NOMO-1 treated with DMSO at 0.1 percent for 48 hours (cell line): ENCODE measurements at regions not wholly inside any gene's neighbourhood (a gene's known extent, or its start where the extent isn't known, plus 50 kb on each side); places are given as distances from the start of the nearest gene placed in this dataset.
A peak's percentile ranks its signal among the peaks of the same experiment; 100 is the strongest.

Experiments used
- DNase-seq: peaks from one replicate; lab custom pipeline; 2025; ENCODE audit not compliant: unreplicated experiment; lab: John Stamatoyannopoulos, UW

DNA sequence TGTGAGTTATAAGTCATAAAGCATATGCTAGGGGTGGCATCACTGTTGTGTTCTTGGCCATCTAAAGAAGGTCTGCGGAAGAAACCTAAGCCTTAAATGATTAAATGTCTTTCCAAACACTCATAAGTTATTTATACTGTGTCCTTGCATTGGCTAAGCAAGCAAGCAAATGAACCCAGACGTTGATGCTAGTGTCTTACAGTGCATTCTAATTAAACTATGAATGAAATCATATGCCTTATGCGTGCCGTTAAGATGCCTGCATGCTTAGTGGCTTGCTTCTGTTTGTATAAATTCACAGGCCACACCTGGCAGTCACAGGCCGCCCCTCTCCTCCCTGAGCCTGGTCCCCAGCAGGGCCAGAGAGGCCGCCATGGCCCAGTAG, 49.9 kb downstream of the RIN2 start:
- no peak for DNase-seq

DNA sequence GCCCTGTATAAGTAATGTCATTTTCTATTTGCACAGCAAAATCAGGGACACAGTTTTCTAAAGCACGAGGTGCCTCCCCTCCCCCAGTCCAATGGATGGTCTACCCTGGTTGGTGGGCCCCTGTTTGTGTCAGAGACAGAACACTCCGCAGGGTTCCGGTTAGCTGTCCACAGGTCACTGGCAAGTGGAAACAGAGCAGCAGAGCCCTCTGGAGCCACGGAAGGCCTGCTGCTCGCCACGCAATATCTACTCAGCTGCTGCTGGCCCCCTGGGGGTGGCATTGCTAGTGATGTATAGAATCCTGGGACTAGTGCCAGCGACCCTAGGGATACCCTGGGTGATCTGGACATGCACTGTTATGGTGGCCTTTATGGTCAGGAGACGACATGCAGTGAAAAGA, 50.4 kb downstream of the RIN2 start:
- no peak for DNase-seq

- DNase-seq = no peak
These were observed 51.4 kb downstream of the RIN2 start for GRCh38 chr20:19809505-19809904.

- DNase-seq = no peak
These were observed 53.2 kb downstream of the RIN2 start for GRCh38 chr20:19811231-19811630.

DNA sequence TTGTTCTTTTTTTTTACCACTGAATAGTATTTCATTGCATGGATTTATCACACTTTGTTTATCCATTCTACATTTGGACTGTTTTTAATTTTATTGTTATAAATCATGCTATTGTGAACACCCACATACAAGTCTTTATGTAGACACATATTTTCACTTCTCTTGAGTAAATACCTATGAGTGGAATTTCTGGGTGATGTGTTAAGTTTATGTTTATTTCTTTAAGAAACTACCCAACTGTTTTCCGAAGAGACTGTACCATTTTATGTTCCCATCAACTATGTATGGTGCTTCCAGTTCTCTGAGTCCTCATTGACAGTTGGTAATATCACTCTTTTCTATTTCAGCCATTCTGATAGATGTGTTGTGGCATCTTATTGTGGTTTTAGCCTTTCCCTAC, 54.0 kb downstream of the RIN2 start:
- DNase-seq = no peak

- no peak for DNase-seq
These were observed 54.6 kb downstream of the RIN2 start for GRCh38 chr20:19812696-19813095.

- no peak for DNase-seq
These were observed 56.0 kb downstream of the RIN2 start for GRCh38 chr20:19813846-19814640.

DNA sequence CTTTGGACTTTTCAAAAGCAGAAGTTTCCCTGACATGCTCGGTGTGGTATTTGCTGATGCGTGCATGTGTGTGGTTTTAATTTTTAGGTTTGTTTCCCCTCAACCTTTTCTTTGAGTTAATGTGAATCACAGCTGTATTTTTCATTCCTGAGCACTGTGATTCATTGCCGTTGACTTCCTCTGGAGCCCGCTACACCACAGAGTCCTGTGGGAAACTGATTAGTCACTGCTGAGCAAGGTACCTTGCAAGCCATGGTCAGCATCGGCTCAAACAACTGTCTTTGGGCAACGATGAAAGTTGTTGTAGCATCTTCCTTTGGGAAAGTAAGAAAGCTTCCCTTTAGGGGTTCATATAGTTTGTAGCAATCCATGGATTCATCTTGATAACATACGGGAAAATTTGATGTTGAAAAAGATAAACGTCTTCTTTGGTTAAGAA, 57.5 kb downstream of the RIN2 start:
- peak; percentile 34 for DNase-seq

GRCh38 chr20:19816386-19816785, 58.3 kb downstream of the RIN2 start:
- no peak for DNase-seq

DNA sequence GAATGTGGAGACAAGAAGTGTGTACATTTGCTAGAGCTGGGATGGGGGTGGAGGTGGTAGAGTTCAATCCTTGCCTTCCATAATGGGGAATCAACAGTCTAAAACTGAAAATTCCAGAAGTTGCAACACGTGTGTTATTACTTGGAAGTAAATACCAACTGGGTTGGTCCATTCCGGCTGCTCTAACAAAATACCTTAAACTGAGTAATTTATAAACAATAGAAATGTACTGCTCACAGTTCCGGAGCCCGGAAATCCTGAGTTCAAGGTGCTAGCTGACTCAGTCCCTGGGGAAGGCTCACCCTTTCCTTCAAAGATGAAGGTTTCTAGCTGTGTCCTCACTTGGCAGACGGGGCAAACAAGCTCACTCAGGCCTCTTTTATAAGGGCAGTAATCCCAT, 59.0 kb downstream of the RIN2 start:
- DNase-seq = no peak

- no peak for DNase-seq
These were observed 61.1 kb downstream of the RIN2 start for GRCh38 chr20:19819149-19819548.

DNA sequence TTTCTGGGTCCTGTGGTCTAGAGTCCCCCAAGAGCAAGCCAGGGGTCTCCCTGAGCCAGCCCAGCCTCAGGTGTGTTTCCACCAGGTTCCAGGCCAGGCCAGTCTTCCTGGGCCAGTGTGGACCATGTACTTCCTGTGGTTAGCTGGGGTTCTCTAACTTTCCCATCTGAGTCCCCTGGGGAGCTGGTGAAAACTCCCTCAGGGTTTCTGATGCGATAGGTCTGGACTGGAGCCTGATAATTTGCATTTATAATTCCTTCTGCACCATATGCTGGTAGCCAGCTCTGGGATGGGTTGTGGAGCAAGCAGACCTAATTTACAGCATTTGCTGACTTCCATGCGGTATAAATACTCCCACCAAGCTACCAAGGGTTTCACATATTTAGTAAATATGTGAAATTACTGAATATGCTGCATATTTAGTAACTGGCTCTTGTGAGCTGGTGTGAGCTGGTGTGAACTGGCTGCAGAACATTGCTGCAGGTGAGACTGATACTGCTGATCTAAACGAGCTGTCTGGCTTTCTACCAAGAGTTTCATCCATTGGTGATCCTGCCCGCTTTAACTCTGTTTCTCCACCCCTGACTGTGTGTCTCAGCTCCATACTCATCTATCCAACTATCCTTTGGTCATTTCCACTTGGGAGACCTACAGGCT, 62.6 kb downstream of the RIN2 start:
- no peak for DNase-seq

DNA sequence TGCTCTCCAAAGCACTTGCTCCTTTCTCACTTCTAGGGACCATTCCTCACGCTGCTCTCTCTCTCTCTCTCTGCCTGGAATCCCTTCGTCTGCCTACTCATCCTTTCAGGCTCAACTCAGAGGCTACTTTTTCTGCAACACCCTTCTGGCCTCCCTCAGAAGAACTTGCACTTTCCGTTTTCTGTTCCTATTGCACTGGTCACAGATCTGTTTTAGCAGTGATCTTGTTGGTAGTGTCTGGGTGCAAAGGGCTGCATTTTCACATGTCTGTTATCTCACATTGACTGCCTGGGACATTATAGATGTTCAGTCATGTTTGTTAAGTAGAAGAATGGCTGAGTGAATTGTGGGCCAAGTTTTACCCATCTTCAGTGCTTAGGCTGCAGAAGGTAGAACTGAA, 63.5 kb downstream of the RIN2 start:
- no peak for DNase-seq

DNA sequence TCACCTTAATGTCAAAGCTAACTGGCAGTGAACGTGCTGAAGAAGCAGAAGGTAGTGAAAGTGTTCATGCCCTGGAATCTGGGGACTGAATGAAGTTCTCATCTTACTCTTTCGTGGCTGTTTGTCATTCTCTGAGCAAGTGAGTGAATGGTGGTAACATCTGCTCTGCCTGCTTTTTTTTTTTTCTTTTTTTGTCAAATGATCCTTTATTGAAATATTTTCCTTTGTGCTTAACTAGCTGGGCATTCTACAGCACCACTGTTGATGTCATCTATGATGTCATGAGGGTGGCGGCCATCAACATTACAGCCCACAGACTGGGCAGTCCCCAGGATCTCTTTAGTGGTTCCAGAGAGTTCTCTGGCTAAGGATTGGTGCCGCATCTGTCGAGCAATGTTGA, 65.2 kb downstream of the RIN2 start:
- DNase-seq = no peak

DNA sequence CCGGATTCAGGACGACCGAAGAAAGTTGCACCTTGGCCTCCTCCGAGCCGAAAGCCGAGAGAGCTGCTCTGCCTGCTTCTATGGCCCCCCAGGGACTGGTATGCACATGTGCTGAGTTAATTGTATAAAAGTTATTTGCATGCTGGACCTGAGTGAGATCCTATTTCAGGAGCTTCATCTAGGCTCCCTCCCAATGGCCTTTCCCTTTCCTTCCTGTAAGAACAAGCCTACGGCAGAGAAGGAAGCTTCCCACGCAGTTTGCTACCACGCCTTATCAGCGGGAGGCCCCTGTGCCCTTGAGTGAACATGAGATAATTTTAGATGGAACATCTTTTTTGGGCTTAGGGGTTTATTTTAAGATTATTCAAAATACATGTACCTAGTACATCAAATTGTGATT, 65.9 kb downstream of the RIN2 start:
- no peak for DNase-seq

- no peak for DNase-seq
These were observed 66.8 kb downstream of the RIN2 start for GRCh38 chr20:19824861-19825260.

- DNase-seq = no peak
These were observed 68.3 kb downstream of the RIN2 start for GRCh38 chr20:19826179-19826914.

DNA sequence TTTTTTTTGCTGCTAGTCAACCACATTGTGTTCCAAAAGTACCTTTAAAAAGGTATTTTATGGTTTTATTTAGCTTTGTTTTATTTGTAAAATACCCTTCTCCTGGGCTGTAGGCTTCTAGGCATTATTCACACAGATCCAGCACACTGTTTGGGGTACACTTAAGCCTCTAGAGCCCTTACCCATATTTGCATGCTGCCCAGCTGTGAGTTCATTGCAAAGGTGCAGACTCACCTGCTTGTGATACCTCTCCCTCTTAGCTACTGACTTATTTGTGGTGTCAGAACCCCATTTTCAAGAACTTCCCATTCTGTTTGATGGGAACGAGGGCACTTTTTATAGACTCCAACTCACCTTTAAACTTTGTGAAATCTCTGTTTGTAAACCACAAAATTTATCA, 69.8 kb downstream of the RIN2 start:
- DNase-seq = no peak

DNA sequence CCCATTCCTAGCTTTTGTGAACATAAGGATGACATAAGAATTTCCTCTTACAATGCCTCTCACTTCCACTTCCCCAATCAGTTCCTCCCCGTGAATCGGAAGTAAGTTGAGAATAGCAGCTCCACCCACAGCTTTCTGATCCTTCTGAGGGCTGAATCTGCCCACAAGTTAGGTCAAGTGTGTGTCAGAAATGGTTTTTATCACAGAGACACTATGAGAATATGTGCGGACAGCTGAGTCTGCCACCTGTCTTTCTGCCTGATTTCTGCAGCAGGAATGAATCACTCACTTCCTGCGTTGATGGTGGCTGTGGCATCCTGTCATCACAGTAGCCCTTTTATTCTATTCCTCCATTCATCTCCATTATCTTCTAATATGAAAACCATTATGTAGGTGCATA, 70.2 kb downstream of the RIN2 start:
- peak; percentile 91 for DNase-seq

DNA sequence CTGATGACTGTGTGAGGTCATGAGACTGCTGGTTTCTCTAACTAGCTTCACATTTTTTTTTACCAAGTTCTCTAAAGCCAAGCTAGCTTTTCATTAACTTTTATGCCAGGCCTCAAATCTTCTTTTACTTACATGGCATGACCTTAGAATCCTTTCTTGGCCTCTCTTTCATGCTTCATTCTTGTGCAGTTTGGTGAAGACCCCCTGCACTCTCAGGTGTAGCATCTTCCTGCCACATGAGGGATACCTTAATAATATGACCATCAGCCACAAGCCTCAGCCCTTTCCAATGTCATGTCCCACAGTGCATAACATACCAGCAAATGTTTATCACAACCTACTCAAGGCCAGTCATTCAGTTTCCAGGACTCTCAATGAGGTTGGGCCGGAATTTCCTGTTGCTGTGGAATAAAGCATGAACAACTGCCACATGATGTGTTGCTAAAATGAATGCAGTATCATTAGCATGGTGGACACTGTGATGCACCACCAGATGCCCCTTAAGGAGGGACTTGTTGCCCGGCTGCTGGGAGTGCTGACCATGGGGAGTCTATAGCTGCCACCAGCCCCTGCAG, 72.2 kb downstream of the RIN2 start:
- no peak for DNase-seq

DNA sequence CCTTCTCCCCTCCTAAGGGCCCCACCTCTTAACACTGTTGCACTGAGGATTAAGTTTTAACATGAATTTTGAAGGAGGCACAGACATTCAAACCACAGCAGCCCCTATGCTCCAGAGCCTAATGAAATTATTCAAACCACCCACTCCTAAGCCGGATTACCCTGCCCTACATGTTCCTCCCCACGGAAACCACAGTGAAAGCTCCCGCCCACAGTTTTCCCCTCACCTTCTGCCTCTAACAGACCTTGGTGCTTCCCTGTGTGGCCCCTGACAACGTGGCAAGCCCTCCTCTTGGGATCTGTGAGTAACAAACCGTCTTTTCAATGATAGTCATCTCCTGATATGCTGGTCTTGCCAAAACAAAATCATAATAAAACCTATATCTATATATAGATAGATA, 74.8 kb downstream of the RIN2 start:
- DNase-seq = no peak

- no peak for DNase-seq
These were observed 75.3 kb downstream of the RIN2 start for GRCh38 chr20:19833395-19833794.
